A673 (cell line): ENCODE measurements at regions not wholly inside any gene's neighbourhood (a gene's known extent, or its start where the extent isn't known, plus 50 kb on each side); places are given as distances from the start of the nearest gene placed in this dataset.

Experiments used
- BruUV-seq: library from RNA; stranded (reverse); fragments of 400-500 nt; replicated peaks from 2 replicates; lab custom pipeline; 2021; lab: Mats Ljungman, UMichigan
- CTCF ChIA-PET: fragments of 300-600 bp; sonication (Branson Sonifier 250); formaldehyde crosslinking; loops from one replicate; lab custom pipeline; 2022; ENCODE audit warnings: antibody characterized with exemption; lab: Charles Lee
- POLR2A ChIA-PET: fragments of 300-600 bp; sonication (Branson Sonifier 250); formaldehyde crosslinking; loops from one replicate; lab custom pipeline; 2022; ENCODE audit warnings: antibody characterized with exemption; ENCODE audit not compliant: low non-redundant PET; lab: Charles Lee
- DNase-seq: peaks from one replicate; pipeline ENCODE4 v3.0.0-alpha.2; 2015; ENCODE audit warnings: low spot score
- H3K27ac ChIP-seq: fragments of 200-600 bp; sonication (generic); 2 replicates; pipeline ENCODE4 v1.5.1; 2016; ENCODE audit warnings: mixed run types, low read depth, mild to moderate bottlenecking, mixed read lengths, antibody characterized with exemption, low read length; ENCODE audit not compliant: poor library complexity, severe bottlenecking
- H3K27me3 ChIP-seq: fragments of 200-600 bp; sonication (generic); replicated peaks from 2 replicates; pipeline ENCODE4 v1.6.1; 2017; ENCODE audit warnings: mixed run types, low read depth, mild to moderate bottlenecking, mixed read lengths, antibody characterized with exemption, low read length; ENCODE audit not compliant: insufficient read depth, poor library complexity
- H3K36me3 ChIP-seq: fragments of 200-600 bp; sonication (generic); 2 replicates; pipeline ENCODE4 v1.6.1; 2016; ENCODE audit warnings: mixed run types, mild to moderate bottlenecking, mixed read lengths, antibody characterized with exemption, low read length; ENCODE audit not compliant: insufficient read depth, poor library complexity, severe bottlenecking
- H3K4me1 ChIP-seq: fragments of 200-600 bp; sonication (generic); 2 replicates; pipeline ENCODE4 v1.6.1; 2017; ENCODE audit warnings: mixed run types, mild to moderate bottlenecking, mixed read lengths, antibody characterized with exemption, low read length; ENCODE audit not compliant: insufficient read depth, poor library complexity, severe bottlenecking
- H3K4me3 ChIP-seq: fragments of 200-600 bp; sonication (generic); 2 replicates; pipeline ENCODE4 v1.5.1; 2016; ENCODE audit warnings: low read depth, mixed run types, mild to moderate bottlenecking, mixed read lengths, low read length; ENCODE audit not compliant: poor library complexity, severe bottlenecking
- H3K9me3 ChIP-seq: fragments of 200-600 bp; sonication (generic); 2 replicates; pipeline ENCODE4 v1.6.1; 2016; ENCODE audit warnings: mixed run types, low read depth, mild to moderate bottlenecking, mixed read lengths, antibody characterized with exemption, low read length; ENCODE audit not compliant: poor library complexity, severe bottlenecking
- CTCF ChIP-seq: fragments of 300-800, 200-600 bp; sonication (generic); conservative IDR thresholded peaks from 2 replicates; pipeline ENCODE4 v1.5.1; 2017; ENCODE audit warnings: low read depth, mild to moderate bottlenecking, antibody characterized with exemption, low read length, moderate library complexity, mixed read lengths
- EZH2 ChIP-seq: fragments of 200-600 bp; sonication (generic); IDR thresholded peaks from 2 replicates; pipeline ENCODE4 v1.6.1; 2017; ENCODE audit warnings: borderline replicate concordance, low read depth, mild to moderate bottlenecking, mixed read lengths, antibody characterized with exemption, low read length; ENCODE audit not compliant: poor library complexity, severe bottlenecking
- intact Hi-C: fragments of 100-400 bp; cut with micrococcal nuclease; formaldehyde crosslinking; loops from one replicate; pipeline ENCODE4 v1.10.0; 2022; ENCODE audit not compliant: unreplicated experiment

GRCh38 chr13:99122171-99122570 lies 78.5 kb upstream of the UBAC2 start:
- TF ChIP-seq EZH2 (no peak), CTCF (no peak)
- intact Hi-C loops, result no loop called here
- BruUV-seq, result no TSS peak
- Histone ChIP-seq H3K4me1 (peaks cover 10% of the 10 kb centered on the region), H3K9me3 (no peaks in the 10 kb centered on the region), H3K4me3 (no peak overlapping the region), H3K27ac (no peak overlapping the region), H3K36me3 (no peaks in the 10 kb centered on the region), H3K27me3 (no peaks in the 10 kb centered on the region)
- no peak for DNase-seq
- POLR2A ChIA-PET, result no interaction called here
- CTCF ChIA-PET, result no interaction called here

DNA sequence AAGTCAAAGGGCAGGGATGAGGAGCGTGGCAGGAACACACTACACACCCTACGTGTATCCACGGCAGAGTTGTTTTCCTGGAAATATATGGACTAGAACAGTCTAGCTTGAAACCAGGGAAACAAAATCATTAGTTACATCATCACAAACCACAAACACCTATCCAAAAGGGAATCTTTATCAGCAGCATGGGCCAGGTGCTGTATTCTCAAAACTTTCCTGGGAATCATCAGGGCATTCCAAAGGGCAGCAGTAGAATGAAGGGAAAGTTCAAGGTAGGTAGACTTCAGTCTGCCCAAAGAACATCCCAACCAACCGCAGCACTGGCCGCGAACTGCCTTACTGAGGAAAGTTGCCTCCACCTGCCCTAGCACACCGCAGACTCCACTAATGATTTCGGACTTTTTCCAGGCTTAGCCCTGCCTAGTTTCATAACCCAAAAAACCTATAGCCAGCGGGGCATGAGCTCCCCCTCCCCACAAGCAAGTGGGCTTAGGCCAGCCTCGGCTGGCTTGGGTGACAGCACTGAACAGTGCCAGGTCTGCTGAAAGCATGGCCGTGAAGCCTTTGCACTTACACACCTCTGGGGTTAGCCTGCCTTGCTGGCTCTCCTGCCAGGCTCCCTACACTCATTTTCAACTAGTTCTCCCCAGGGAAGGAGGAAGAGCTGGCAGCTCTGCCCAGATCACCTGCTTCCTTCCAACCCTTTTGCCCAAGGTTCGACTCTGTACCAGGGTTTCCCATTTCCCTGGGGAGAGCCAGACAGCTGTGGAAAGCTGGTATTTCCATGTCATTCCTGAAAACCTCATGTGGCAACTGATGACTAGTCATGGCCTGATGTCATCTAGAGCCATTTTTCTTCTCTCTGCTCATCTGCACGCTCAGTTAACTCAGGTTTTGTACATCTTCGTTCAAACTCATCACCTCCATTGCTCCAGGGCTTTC lies 77.3 kb upstream of the UBAC2 start:
- CTCF ChIA-PET, result no interaction called here
- POLR2A ChIA-PET, result no interaction called here
- Histone ChIP-seq H3K4me1 (peaks cover 10% of the 10 kb centered on the region), H3K9me3 (no peaks in the 10 kb centered on the region), H3K27ac (no peak overlapping the region), H3K27me3 (no peaks in the 10 kb centered on the region), H3K36me3 (no peaks in the 10 kb centered on the region), H3K4me3 (no peak overlapping the region)
- TF ChIP-seq CTCF, result no peak
- no peak for TF ChIP-seq EZH2
- DNase-seq, result no peak
- intact Hi-C loops, result no loop called here
- no TSS peak for BruUV-seq

GRCh38 chr13:99124046-99124400 lies 76.6 kb upstream of the UBAC2 start:
- no peak overlapping the region for H3K27ac ChIP-seq
- H3K4me3 ChIP-seq, result no peak overlapping the region
- H3K4me1 ChIP-seq, result peaks cover 10% of the 10 kb centered on the region
- no peaks in the 10 kb centered on the region for H3K9me3 ChIP-seq
- no peaks in the 10 kb centered on the region for H3K36me3 ChIP-seq
- TF ChIP-seq CTCF (no peak), EZH2 (no peak)
- intact Hi-C loops, result no loop called here
- H3K27me3 ChIP-seq, result no peaks in the 10 kb centered on the region
- POLR2A ChIA-PET, result no interaction called here
- CTCF ChIA-PET, result no interaction called here
- BruUV-seq, result no TSS peak
- no peak for DNase-seq
